HuH-7 (cell line): ENCODE measurements at regions not wholly inside any gene's neighbourhood (a gene's known extent, or its start where the extent isn't known, plus 50 kb on each side); places are given as distances from the start of the nearest gene placed in this dataset.

Experiments used
- DNase-seq: peaks from one replicate; pipeline ENCODE4 v3.0.0; 2011; ENCODE audit warnings: low spot score

DNA sequence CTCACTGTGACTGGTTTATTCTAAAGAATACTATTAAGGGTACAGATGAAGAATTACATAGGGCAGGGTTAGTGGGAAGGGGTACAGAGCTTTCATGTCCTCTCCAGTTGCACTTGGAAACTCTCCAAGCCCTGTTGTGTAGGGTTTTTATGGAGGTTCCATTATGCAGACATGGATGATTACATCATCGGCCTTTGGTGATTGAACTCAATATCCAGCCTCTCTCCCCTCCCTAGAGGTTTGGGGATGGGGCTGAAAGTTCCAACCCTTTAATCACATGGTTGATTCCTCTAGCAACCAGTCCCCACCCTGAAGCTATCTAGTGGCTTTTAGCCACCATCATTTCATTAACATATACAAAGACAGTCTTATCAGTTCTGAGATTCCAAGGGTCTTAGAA lies 472.6 kb downstream of the BUD13 start:
- DNase-seq, result no peak

DNA sequence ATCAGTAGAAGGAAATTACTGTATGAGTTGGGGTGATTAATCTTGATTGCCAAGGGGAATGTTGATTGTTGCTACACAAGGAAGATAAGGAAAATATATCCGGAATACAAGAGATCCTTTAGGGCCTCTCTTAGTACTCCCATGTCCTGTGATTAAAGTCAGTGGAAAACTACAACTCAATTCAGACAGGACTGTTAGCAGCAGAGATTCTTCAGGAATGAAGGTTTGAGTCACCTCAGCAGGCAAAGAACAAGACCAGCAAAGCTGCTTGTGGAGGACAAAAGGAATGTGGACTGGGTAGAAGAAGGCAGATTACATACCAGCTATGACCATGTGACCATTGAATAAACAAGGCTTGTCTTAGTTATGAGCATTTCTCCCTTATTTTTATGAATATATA lies 478.2 kb downstream of the BUD13 start:
- no peak for DNase-seq

DNA sequence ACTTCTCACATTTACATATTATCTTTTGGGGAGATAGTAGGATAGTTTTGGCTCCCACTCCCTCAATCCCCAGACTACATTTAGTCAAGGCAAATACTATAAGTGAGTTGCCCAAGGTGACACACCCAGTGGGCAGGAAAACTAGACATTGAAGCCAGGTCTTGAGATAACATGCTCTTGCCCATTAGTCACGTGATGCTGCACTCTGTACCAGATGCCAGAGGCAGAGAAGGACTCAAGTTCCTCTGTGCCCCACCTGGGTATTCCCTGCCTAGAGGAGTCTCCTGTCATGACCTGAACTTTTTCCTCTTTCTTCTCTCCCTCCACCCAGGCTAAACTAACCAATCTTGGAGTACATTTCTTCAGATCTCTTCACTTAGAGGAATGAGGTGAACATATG lies 484.9 kb downstream of the BUD13 start:
- no peak for DNase-seq

DNA sequence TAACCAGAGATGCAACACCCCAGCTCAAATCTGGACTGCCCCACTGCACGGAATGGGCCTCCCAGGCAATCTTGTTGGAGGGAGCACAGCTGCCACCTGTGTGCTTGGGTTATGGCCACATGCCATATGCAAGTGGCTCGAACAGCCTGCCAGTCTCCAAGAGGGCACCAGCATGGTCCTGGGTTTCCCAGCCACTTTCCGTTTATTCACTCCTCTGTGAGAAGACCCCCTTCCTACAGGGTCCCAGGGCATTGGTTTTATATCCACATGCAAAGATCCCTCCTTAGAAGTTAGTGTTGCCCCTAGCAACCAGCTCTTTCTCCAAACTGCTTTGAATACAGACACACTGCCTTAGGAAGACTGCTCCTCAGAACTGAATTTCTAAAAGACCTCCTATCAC lies 487.8 kb downstream of the BUD13 start:
- DNase-seq, result no peak

DNA sequence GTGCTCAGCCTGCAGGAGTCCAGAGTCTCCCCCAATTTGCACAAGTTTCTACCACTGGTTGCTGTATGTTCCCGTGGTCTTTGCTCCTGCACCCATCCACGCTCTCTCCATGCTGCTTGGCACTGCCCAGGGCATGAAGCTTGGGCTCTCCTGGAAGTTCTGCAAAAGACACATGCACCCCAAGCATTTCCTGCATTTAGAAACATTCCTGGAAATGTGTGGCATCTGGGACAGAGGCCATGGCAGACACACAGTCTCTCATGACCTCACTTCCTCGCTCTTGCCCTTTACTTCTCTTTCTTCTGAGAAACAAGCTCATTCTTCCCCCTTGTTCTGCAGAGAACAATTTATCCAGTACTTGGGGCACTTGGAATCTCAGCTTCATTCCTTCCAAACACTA lies 489.5 kb downstream of the BUD13 start:
- no peak for DNase-seq

DNA sequence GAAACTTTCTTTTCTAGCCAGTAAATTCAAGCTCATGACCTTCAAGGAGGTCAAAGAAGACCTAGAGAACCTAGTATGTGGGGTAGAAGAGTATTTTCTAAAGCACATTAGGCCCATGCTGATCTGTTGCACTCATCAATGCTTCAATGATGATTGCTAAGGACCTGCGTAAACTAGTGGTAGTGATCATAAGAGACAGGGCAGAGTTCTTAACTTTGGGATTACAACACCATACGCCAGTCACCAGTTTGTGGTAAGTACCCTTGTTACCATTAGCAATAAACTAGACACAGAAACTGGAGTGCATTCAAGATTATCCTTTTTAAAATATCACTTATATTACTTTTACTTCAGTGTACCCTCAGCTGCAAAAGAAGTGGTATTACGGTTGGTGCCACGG lies 490.3 kb downstream of the BUD13 start:
- DNase-seq, result no peak

DNA sequence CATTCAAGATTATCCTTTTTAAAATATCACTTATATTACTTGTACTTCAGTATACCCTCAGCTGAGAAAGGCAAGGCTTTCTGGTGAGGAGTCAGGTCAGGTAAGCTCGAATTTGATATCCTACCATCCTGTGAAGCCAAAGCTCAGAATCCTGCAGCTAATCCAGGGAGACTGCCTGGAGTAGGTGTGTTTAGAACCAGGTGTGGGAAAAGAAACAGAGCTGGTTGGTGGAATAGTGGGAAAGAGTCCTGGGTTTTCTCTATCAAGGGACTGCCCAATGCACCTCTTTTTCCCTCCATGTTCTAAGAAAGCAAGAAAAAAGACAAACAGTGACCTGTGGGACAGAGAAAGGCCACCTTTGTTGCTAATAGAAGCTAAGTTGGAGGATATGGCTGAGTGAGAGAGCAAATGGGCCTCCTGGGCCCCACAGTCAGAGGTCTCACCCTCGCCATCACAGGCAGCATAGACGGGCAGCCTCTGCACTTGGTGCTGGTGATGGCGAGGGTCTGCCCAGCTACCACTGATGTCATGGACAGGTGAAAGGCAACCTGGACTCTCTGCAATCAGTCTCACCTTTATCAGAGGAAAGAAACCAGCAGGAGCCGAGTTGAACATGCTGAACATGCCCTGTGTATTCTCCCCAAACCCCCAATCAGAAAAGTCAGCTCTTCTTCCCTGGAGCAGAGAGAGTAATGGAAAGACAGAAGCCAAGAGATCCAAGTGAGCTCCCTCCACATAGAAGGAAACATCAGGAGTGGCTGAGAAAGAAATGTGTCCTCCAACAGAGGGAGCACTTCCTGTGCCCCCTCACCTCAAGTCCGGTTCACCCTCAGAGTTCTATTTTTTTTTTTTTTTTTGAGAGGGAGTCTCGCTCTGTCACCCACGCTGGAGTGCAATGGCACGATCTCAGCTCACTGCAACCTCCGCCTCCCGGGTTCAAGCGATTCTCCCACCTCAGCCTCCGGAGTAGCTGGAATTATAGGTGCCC lies 491.3 kb downstream of the BUD13 start:
- no peak for DNase-seq

DNA sequence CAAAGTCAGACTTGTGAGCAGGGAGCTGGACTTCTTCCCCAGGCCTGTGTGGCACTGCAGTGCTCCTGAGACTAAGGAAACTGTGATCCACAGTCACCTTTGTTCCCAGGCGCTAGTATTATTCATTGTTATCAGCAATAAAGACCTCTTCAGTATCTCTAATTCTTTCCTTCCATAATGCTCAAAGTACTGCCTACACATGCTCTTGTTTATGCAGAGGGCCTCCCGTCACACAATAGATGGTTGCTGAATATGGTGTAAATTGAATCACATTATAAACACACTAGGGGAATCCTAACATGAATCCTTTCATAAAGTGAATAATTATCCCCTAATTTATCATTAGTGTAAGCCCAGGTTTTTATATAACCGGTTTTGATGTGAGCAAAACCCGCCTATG lies 493.3 kb downstream of the BUD13 start:
- no peak for DNase-seq

DNA sequence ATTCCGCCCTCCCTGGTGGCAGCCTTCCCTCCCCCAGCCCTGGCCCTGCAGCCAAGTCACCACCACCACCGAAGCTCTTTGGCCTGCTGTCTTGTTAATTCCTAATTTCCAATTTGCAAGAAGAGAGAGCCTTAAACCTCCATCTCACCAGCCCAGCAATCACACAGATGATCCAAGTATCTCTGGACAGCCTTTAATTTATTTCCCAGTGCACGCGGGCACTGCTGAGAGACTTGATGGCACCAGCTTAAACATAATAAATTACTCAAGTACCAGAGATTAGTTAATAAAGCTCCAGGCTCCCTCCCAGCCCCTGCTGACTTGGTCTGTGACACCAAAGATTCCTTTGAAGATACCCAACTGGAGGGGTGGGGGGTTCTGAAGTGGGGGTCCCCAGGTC lies 494.7 kb downstream of the BUD13 start:
- no peak for DNase-seq

DNA sequence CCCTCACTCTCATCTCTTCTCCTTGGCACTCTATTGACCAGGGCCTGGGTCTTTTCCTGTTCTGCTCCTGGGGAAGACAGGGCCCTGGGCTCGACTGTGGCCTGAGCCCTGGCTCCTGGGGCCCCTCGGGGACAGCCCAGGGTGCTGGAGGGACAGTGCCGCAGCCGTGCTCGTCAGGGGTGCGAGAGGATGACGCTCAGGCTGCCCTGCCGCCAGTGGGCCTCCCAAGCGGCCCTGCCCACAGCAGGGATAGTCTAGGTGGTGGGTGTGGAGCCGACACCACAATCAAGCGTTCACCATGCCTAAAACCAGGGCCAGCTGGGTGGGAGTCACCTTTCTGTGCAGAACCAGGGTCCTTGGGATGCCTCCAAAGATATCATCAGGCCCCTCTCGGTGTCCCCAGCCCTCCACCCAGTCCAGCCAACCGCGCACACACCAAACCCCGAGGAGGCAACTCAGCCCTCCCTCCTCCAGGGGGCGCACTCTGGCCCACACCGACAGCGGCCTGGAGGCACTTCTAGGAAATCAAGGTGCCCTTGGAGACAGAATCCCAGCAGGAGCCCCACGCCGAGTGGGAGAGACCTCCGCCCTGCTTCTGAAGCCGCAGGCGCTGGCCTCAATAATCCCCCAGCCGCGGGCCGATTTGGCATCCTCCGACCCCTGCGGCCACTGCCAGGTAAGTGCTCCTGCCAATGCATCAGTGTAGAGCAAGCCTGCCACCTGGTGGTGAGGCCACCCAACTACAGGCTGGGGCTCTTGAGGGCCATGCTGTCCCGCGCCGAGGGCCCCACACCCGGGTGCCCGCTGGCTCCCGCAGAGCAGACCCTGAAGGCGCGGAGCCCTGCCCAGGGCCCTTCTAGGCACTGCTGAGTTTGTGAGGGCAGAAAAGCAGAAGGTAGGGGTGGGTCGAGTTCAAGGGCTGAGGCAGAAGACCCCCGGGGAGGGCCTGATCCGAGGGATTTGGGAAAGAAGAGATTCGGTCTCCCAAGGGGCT lies 496.4 kb downstream of the BUD13 start:
- peak; percentile 85 for DNase-seq

DNA sequence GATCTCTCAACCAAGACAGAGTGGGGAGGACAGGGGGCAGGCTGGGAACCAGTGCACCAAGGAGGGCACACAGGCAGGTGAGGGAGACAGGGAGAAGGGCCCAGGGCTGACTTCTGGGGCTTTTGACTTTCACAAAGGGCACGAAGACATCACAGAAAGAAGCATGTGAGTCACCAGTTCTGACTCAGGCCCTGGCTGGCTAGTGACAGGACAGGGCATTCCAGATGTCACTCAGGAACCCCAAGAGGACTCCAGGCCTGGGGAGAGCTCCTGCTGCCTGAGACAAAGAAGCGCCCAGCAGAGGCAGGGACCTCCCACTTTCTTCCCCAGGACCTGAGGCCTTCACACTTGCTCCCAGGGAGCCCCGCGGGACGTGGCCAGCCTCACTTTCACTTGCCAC lies 497.2 kb downstream of the BUD13 start:
- DNase-seq, result no peak

DNA sequence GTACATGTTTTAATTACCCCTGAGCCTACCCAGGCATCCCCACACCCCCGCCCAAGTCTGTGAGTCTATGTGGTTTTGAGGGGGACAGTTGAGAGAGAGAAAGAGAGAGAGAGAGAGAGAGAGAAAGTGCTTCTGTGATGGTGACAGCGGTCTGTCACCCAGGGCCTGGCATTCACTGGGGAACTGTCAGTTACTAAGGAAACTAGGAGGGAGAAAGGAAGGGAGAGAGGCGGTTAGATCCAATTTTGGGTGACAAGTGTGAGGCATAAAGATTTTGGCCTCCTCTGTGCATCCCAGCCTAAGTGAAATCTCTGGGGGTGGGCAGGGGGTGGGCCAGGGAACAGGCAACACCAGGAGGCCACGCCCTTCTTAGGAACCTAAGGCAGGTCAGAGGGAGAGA lies 498.3 kb downstream of the BUD13 start:
- no peak for DNase-seq

DNA sequence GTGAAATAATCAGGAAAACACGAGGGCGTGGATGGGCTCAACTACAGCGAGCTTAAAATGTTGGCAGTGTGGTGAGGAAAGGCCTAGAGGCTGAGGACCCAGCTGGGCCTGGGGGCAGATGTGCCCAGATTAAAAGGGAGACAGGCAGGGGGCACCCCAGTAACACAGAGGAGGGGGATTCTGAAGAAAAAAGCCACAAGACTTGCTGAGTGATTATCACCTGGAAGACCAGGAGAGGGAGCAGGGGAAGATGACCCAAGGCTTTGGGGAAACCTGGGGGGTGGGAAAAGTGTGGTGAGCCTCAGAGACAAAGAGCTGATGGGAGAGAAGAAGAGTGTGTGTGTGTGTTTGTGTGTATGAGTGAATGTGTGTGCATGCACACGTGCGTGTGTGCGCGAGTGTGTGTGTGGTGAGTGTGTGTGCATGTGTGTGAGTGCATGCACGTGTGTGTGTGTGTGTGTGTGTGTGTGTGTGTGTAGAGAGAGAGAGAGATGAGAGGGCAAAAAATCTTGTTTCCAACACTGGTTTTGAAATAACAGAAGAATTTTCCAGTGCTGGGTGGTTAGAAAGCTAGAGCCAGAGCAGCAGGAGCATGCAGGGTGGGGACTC lies 500.5 kb downstream of the BUD13 start:
- DNase-seq, result no peak

DNA sequence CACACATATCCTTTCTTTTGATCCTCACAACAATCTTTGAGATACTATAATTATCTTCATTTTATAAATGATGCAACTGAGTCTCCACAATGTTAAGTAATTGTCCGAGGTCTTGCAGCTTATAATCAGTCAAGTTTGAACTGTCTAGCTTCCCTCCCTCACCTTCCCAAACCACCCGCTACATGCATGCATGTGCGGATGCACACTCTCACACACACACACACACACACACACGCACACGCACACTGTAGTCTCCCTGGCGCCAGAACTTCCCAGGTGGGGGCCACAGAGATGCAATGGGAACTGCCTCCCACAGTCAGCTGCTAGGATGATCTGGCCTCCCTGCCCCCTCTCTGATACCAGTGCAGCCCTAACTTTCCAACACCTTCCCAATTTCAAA lies 501.3 kb downstream of the BUD13 start:
- no peak for DNase-seq

DNA sequence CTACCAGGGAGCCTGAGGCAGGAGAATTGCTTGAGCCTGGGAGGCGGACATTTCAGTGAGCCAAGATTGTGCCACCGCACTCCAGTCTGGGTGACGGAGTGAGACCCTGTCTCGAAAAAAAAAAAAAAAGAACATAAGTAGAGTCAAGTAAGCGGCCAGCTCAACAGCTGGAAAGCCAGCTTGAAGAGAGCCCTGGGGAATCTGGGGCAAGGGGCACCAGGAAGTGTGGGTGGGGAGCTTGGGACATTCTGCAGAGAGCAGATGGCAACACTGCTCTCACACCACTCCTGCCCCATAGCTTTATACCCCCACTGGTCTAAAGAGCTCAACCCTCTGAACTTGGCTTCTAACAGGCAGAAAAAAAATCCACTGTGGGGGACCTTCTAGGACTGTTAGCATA lies 505.6 kb downstream of the BUD13 start:
- no peak for DNase-seq

DNA sequence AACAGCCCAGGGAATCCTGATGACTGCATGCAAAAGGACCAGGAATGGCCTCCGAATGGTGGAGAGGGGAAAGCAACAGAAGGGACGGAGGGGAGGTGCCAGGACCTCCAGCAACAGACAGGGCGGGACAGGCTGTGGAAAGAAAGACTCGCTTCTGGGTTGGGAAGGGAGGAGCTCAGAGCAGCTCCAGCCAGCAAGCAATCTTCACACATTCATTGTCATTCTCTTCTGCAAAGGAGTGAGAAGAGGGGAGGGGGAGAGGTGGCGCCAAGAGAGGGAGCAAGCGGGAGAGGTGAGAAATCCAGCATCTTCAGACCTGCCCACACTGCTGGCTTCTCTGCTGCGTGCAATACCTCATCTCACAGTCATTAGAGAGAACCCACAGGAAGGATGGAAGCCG lies 509.0 kb downstream of the BUD13 start:
- no peak for DNase-seq

DNA sequence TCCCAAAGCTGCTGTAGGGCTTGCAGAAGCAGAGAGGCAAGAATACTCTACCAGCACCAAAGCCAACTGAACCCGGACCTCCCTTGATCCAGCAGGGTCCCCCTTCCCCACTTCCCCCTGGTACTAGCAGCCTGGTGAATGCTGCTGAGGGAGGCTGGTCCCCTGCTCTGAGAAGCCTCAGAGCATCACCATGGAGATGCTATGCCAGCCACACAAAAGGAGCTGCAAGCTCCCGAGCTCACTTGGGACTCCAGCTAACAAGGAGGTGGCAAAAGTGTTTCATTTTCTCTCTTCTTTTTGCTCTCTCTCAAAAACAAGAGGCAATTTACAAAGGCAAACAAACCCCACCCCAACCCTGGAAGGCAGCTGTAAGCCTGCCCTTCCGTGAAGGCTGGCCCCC lies 509.8 kb downstream of the BUD13 start:
- DNase-seq, result no peak

DNA sequence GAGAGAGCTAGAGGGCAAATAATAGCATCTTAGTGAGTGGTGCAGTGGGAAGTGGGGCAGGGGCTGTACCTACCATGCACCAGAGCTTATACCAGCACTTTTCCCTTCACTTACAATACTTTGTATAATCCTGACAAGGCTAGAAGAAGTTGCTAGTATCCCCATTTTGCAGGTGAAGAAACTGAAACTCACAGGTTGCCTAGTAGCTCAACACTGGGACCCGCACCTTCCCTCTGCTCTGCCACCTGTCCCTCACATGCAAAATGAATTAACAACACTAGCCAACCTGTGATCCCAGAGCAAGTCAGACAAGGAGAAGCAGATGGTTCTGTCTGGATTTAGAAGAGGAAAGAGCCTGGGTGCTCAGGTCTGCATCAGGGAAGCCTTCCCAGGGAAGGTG lies 510.4 kb downstream of the BUD13 start:
- DNase-seq, result no peak

DNA sequence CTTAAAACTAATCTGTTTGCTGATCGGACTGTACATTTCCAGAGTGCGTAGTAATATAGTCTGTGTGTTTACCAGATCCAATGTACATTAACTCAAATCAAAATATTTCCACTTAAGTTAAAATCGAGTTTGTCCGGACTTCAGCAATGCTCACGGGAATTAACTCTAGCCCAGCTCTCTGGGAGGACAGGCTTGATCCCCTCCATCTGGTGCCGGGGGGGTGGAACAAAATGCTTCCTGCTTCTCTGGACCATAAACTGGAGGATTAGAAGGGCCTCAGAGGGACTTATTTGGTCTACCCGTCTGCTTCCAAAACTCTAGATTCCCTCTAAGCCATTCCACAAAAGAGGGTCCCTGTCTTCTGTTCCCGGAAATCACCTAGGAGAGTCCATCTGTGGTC lies 511.2 kb downstream of the BUD13 start:
- DNase-seq, result no peak

DNA sequence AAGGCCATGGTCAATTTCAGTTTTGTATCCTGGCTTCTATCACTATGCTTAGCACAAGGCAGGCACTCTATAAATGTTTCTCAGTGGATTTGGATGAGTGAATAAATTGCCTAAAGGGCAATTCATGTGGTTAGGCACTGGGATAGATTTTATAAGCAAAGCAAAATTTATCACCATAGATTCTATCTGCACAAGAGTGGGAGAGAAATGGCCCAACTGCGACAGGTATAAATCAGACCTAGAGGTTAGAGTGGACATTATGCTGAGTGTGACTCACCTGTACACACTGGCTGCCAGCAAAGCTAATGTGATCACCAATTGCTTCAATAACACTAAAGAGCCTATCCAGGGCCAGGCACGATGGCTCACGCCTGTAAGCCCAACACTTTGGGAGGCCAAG lies 514.0 kb downstream of the BUD13 start:
- no peak for DNase-seq

DNA sequence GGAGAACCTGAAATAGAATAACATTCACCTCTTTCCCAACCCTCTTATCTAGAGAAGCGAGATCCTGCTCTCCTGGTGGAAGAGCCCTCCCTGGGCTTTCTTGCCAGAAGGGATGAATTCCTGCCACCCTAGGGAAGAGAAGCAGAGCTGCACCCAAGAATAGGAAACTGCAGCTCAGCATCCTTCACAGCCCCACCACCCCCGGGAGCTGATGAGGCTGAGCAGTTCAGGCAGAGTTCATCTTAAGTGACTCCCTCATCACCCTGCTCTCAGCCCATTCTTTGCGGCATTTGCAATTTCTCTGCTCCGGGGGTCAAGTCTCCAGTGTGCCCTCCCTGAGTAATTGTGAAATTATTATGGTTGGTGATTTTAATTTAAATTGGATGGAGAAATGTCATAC lies 514.9 kb downstream of the BUD13 start:
- no peak for DNase-seq

DNA sequence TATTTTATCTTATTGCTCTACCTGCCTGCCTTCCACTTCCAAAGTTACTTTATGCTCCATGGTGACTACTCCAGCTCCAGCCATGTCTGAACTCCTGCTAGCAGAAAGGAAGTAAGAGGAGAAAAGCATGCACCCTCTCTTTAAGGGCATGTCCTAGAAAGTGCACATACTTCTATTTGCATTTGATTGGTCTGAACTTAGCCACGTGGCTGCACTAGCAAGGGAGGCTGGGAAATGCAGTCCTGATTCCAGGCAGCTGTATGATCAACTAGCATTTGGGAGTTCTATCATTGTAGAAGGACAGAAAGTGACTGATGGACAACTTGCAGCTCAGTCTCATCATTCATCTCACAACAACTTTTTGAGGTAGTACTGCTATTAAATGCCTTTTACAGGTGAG lies 515.7 kb downstream of the BUD13 start:
- no peak for DNase-seq

DNA sequence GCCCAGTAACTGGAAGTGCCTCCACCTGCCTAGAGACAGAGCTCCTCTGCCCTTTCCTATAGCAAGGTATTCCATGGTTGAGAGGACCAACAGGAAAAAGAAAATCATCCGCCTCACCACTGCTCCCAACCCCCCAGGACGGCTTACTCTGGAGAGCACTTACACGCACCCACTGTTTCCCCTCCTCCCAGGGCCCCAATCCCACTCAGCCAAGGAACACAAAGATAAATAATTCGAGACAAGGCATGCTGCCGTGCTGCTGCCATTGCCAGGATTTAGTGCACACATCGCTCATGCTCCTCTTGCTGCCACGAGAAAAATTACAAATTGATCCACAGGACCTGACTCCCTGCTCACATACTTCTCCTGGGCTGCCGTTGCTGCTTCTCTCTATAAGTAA lies 516.6 kb downstream of the BUD13 start:
- DNase-seq, result no peak
